Endothelial cell (in vitro differentiated cells): ENCODE measurements at regions not wholly inside any gene's neighbourhood (a gene's known extent, or its start where the extent isn't known, plus 50 kb on each side); places are given as distances from the start of the nearest gene placed in this dataset.

Experiments used
- DNase-seq: peaks from one replicate; pipeline ENCODE4 v3.0.0; 2021; ENCODE audit warnings: low spot score
- H3K27ac Mint-ChIP-seq: one replicate; pipeline ENCODE4 v1.8.0; 2021; ENCODE audit warnings: mixed read lengths, inconsistent platforms; ENCODE audit not compliant: unreplicated experiment
- H3K27me3 Mint-ChIP-seq: one replicate; pipeline ENCODE4 v1.8.0; 2021; ENCODE audit warnings: mild to moderate bottlenecking, moderate library complexity, mixed read lengths, inconsistent platforms; ENCODE audit not compliant: unreplicated experiment
- H3K36me3 Mint-ChIP-seq: one replicate; pipeline ENCODE4 v1.8.0; 2021; ENCODE audit warnings: mild to moderate bottlenecking, low read depth, mixed read lengths, inconsistent platforms; ENCODE audit not compliant: unreplicated experiment
- H3K4me1 Mint-ChIP-seq: one replicate; pipeline ENCODE4 v1.8.0; 2021; ENCODE audit warnings: mild to moderate bottlenecking, mixed read lengths, inconsistent platforms; ENCODE audit not compliant: unreplicated experiment
- H3K4me3 Mint-ChIP-seq: one replicate; pipeline ENCODE4 v1.8.0; 2021; ENCODE audit warnings: mild to moderate bottlenecking, mixed read lengths, inconsistent platforms; ENCODE audit not compliant: unreplicated experiment
- H3K9me3 Mint-ChIP-seq: one replicate; pipeline ENCODE4 v1.8.0; 2021; ENCODE audit warnings: mixed read lengths, inconsistent platforms; ENCODE audit not compliant: unreplicated experiment
- CTCF ChIP-seq: fragments of 200-600 bp; sonication (generic); IDR thresholded peaks from one replicate; pipeline ENCODE4 v1.5.0; 2021; ENCODE audit warnings: antibody characterized with exemption; ENCODE audit not compliant: unreplicated experiment

- Mint-ChIP-seq H3K4me3 (no peak overlapping the region), H3K4me1 (peaks cover 24% of the 10 kb centered on the region), H3K36me3 (no peaks in the 10 kb centered on the region), H3K9me3 (no peaks in the 10 kb centered on the region), H3K27ac (no peak overlapping the region), H3K27me3 (peaks cover 2% of the 10 kb centered on the region)
- DNase-seq, result no peak
- TF ChIP-seq CTCF, result no peak
Measured at GRCh38 chr1:95957748-95958147, 723.7 kb downstream of the RWDD3 start.

GRCh38 chr1:95966866-95967265 is 732.9 kb downstream of the RWDD3 start:
- H3K27ac Mint-ChIP-seq, result no peak overlapping the region
- no peak overlapping the region for H3K4me3 Mint-ChIP-seq
- no peaks in the 10 kb centered on the region for H3K9me3 Mint-ChIP-seq
- no peak for TF ChIP-seq CTCF
- no peaks in the 10 kb centered on the region for H3K27me3 Mint-ChIP-seq
- no peaks in the 10 kb centered on the region for H3K36me3 Mint-ChIP-seq
- H3K4me1 Mint-ChIP-seq, result no peaks in the 10 kb centered on the region
- no peak for DNase-seq

- H3K27ac Mint-ChIP-seq, result no peak overlapping the region
- H3K36me3 Mint-ChIP-seq, result no peaks in the 10 kb centered on the region
- H3K4me1 Mint-ChIP-seq, result peaks cover 12% of the 10 kb centered on the region
- no peak overlapping the region for H3K4me3 Mint-ChIP-seq
- no peaks in the 10 kb centered on the region for H3K9me3 Mint-ChIP-seq
- TF ChIP-seq CTCF, result no peak
- no peak for DNase-seq
- no peaks in the 10 kb centered on the region for H3K27me3 Mint-ChIP-seq
Measured at GRCh38 chr1:95974586-95974985, 740.6 kb downstream of the RWDD3 start.

- H3K4me1 Mint-ChIP-seq, result peaks cover 10% of the 10 kb centered on the region
- no peak for TF ChIP-seq CTCF
- no peak for DNase-seq
- no peaks in the 10 kb centered on the region for H3K36me3 Mint-ChIP-seq
- no peaks in the 10 kb centered on the region for H3K27me3 Mint-ChIP-seq
- H3K27ac Mint-ChIP-seq, result no peak overlapping the region
- H3K4me3 Mint-ChIP-seq, result no peak overlapping the region
- H3K9me3 Mint-ChIP-seq, result no peaks in the 10 kb centered on the region
Measured at GRCh38 chr1:95982711-95983110, 738.9 kb upstream of the PTBP2 start.

- Mint-ChIP-seq H3K27ac (no peak overlapping the region), H3K4me1 (no peaks in the 10 kb centered on the region), H3K36me3 (no peaks in the 10 kb centered on the region), H3K9me3 (no peaks in the 10 kb centered on the region), H3K27me3 (no peaks in the 10 kb centered on the region), H3K4me3 (no peak overlapping the region)
- no peak for TF ChIP-seq CTCF
- DNase-seq, result no peak
Measured at GRCh38 chr1:95983831-95984230, 737.8 kb upstream of the PTBP2 start.
